NCI-H345 treated with DMSO at 0.1 percent for 48 hours (cell line): ENCODE measurements at regions not wholly inside any gene's neighbourhood (a gene's known extent, or its start where the extent isn't known, plus 50 kb on each side); places are given as distances from the start of the nearest gene placed in this dataset.
A peak's percentile ranks its signal among the peaks of the same experiment; 100 is the strongest.

ENCODE experiments used
- DNase-seq: peaks from one replicate; lab custom pipeline; 2025; ENCODE audit not compliant: unreplicated experiment; lab: John Stamatoyannopoulos, UW

DNA sequence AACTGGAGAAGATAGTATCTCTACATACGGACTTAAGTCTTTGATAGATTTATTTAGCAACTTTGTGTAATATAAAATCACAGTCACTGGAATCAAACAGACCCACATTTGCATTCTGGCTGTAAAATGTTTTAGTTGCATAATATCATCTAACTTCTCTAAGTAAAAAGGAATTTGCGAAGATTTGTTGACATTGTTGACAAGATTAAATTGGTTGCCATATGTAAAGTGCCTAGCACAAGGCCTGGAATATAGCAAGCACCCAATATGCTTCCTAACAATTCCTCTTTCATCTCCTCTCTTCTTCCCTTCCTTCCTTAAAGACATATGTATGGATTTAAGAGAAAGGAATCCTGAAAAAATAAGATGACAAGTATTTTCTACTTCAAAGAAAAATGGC, 295.4 kb upstream of the PPFIA2 start:
- no peak for DNase-seq

DNA sequence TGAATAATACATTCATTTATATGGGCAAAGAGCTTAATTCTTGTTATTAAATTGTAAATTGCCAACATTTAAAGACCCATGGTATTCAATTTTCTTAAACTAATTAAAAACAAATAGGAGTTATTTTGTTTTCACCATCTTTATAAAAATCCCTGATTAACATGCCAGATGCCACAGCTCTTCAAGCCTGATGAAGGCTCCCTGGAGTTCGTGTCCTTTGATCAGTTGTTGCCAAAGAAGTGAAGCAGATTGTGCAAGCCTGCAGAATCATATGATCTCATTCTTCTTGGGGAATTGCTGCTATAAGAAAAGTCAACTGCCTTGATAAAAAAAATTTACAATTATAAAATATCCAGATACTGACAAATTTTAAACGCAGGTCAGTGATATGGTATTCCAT, 288.3 kb upstream of the PPFIA2 start:
- no peak for DNase-seq

DNA sequence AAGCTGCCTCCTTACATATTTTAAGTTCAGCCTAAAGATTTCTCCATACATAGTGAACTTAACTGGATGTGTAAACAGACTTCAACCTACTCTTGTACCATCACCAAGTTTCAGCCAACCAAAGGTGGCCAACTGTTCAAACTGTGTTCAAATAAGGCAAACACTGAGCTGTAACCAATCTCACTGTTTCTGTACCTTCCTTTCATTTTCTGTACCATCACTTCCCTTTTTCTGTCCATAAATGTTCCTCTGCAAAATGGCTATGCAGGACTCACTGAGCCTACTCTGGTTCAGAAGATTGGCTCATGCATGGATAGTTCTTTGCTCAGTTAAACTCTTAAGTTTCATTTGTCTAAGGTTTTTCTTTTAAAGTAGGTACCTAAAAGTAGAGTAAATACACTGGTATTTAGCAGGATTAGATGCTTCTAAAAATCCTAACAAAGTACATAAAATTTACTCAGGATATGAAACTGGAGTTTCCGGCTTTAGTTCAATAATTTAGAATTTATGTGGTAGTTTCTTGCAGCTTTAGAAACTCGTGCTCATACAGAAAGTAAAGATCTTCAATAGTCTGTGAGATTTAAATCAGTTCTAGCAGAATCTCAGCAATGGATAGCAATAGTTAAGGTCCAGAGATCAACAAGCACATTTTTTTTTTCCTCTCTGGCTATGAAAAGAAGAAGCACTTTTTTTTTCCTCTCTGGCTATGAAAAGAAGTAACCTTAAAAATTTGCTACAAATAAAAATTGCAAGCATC, 282.0 kb upstream of the PPFIA2 start:
- DNase-seq = no peak

DNA sequence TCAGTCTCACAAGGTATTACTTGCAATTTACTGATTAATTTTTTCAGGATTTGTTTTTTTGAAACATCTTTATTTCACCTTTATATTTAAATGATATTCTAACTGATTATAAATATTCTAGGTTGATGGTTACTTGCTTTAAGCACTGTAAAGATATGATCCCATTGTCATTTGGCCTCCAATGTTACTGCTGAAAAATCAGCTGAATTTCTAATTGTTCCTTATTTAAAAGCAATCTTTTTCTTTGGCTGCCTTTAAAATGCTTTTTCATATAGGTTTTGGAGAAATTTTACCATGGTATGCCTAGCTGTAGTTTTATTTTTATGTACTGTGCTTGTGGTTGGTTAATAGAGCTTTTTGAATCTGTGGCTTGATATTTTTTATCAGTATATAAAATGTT, 275.6 kb upstream of the PPFIA2 start:
- DNase-seq = no peak

DNA sequence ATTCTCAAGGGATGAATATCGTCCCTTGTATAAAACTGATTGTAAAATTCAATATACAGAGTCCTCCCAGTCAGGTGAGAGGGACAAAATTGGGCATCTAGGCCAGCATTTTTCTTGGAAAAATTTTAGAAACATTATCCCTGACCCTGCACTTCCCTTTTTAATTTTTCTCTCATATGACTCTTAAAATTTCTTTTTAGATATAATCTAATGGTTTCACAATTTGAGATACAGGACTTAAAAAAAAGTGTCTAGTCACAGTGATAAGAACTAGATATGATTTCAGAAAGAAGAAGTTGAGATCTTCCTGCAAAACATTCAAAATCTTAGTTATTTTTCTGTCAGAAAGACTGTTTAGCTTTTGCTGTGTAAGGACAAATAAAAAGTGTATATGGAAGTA, 270.8 kb upstream of the PPFIA2 start:
- DNase-seq = no peak

DNA sequence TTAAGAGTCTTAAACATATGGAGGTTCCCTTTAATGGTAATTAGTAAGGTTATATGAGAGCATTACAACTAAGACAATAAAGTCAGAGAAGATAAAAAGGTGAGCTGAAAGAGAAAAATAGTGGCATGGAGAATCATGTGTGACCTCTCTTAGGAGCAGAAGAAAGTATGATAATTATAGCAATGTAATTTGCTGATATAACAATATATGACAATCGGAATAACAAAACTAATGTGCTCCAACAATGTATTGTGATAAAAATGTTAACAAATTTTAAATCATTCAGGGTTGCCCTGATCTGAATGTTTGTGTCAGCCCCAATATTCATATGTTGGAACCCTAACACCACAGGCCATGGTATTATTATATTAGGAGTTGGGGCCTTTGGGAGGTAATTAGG, 269.6 kb upstream of the PPFIA2 start:
- DNase-seq = no peak

DNA sequence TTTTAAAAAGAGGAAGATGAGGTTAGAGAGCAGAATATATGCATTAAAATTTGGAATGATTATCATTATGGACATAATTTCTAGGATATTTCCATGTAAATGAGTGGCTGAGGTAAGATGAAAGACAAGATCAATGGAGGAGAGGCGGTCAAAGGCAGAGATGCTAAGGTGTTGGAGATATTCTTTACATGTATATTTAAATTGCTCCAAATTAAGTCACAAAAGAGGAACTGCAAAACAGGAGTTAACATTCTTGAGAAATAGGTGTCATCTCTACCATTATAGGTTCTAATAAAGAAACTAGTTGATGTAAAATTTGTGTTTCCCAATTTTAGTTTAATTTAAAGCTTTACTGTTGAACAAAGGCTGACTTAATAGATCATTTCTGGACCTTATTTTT, 268.5 kb upstream of the PPFIA2 start:
- DNase-seq = no peak

DNA sequence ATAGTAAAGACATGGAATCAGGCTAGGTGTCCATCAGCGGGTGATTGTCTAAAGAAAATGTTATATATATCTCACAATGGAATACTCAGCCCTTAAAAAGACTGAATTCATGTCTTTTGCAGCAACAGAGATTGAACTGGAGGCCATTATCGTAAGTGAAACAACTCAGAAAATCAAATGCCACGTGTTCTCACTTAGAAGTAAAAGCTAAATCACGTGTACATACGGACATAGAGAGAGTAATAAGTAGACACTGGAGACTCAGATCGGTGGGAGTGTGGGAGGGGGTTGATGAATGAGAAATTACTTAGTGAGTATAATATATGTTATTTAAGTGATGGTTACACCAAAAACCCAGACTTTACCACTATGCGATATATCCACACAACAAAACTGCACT, 266.3 kb upstream of the PPFIA2 start:
- no peak for DNase-seq

DNA sequence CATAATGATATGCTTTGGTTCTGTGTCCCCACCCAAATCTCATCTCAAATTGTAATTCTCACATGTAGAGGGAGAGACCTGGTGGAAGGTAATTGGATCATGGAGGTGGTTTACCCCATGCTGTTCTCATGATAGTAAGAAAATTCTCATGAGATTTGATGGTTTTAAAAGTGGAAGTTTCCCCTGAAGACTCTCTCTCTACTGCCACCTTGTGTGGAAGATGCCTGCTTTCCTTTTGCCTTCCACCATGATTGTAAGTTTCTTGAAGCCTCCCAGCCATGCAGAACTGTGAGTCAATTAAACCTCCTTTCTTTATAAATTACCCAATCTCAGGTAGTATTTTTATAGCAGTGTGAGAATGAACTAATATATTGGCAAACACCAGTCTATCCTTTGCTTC, 260.4 kb upstream of the PPFIA2 start:
- DNase-seq = no peak

DNA sequence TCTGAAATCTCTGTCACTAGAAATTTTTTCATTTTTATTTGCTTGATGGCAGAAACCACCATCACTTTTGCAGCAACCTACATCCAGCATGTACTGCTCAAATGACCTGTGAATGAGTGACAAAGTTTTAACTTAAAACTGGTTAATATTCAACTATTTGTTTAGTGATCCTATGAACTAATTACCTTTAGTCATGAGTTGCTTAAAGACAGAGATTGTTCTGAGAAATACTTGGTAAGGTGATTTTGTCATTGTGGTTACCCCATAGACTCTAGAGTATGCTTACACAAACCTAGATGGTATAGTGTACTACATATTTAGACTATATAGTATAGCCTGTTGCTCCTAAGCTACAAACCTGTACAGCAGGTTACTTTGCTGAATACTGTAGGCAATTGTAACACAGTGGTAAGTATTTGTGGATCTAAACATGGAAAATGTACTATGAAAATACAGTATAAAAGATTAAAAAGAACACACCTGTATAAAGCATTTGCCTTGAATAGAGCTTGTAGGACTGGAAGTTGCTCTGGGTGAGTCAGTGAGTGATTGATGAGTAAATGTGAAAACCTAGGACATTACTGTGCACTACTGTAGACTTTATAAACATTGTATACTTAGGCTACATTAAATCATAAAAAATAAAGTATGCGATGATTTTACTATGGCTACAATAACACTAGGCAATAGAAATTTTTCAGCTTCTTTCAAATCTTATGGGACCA, 256.6 kb upstream of the PPFIA2 start:
- no peak for DNase-seq

DNA sequence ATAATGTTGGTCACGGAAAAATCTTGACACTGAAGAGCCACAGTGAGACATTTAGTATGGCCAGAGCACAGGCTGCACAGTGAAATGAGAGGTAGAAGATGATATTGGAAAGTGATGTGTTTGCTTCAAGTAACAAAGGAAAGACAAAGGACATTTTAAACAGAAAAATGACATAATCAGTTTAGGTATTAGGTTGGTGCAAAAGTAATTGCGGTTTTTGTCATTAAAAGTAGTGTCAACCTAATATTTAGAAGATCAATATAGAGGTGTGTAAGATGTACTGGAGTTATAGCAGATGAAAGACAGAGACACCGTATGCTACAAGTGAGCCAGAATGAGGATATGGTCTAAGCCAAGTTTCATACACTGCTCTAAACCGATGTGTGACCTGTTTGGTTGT, 253.0 kb upstream of the PPFIA2 start:
- DNase-seq = no peak

DNA sequence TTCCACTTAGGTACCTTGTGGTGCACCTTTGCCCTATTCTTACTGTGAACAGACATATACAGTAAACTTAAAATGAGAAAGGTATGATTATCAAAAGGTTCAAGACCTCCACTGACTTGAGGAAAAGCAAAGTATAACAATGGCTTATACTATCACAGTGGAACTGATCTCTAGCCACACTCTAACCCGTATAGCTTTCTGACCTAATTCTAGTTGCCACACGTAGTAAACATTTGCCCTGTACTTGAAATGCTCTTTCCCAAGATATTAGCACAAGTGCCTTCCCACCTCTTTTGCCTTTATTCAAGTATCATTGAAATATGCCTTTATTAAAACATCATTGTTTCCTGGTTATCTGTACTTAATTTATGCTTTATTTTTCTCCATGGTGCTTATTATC, 250.4 kb upstream of the PPFIA2 start:
- no peak for DNase-seq

DNA sequence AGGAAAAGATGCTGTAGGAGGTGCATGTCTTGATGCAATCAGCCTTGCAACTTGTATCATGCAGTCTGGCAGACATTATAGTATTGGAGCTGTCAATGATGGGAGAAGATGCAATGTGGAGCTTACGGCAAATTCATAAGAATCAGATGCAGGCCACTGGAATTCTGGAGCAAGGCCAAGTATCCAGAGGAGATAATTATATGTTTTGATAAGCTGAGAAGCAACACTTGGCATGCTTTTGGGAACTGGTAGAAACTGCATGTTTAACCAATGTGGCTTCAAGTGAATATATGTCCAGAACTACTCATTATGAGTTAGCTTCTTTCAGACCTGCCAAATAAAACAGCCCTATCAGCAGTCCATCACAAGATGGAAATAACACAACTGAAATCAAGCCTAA, 249.1 kb upstream of the PPFIA2 start:
- DNase-seq = peak; percentile 35

DNA sequence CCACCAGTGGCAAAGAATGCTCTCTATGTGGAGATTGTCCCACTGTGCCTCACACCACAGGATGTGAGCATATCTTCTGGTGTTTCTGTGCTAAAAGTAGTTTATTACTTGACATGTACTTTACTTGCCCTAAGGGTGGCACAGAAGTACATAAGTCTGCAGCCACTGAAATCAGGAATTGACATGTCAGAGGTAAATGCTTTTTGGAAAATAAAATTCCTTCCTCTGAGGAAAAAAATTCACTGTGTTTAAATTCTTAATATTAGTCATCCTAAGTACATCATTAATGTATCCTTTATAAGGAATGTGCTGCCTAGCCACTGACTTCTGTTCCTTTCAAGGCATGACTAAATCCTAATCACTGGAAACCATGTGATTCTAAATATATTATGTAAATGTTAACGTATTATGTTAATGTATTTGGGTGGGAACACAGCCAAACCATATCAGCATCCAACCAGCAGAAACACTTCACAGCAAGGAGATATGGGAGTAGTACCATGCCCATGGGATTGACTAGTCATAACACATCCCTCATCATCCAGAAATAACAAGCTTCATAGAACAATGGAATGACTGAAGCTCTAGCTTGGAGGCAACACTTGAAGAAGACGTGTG, 239.7 kb upstream of the PPFIA2 start:
- no peak for DNase-seq

DNA sequence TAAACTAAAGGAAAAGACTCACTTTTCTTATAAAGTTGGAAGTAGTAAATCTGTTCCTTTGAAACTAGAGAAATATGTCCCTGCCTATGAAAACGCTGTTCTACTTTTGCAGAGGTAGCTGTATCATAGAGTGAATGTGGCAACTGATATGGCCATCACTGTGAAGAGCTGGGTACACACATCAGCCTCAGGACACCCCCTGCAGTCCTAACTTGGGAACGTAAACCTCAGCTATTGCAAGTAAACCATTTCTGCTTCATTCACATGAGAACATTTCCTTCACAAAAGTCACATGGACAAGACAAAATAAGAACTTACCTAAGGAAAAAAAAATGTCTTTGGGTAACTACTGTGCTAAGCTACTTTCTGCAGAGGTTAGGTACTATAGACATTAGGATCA, 233.3 kb upstream of the PPFIA2 start:
- no peak for DNase-seq

DNA sequence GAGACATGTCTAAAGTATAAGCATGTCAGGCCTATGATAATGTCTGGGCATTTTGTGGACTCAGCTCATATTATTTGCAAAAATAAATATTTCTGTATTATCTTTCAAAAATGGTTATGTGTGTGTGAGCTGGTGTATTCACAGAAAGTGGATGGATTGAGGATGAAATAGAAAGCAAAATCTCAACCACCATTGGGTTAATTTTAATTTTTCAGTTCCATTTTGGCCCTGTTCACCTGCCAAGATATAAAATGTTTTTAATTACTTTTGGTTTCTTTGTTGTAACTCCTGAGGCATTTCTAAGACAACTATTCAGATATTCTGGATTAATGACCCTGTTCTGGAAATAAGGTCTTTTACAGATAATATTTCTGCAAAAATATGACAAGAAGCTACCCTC, 232.7 kb upstream of the PPFIA2 start:
- no peak for DNase-seq

DNA sequence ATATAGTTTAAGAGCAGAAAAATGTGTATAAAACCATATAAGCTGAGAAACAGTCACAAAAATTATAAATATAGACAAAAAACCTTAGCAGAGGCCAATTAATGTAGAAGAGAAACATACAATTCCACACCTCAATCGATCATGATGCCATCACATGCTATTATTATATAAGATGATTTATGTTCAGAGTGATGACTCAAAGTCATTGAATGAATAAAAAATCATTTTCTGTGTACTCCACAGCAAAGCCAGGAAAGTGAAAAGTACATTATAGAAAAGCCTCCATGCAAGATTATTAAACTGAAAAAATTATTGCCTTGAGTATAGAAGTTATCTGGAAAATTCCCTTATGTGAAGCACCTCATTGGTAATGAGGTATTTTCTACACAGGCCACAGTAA, 229.2 kb upstream of the PPFIA2 start:
- DNase-seq = no peak

DNA sequence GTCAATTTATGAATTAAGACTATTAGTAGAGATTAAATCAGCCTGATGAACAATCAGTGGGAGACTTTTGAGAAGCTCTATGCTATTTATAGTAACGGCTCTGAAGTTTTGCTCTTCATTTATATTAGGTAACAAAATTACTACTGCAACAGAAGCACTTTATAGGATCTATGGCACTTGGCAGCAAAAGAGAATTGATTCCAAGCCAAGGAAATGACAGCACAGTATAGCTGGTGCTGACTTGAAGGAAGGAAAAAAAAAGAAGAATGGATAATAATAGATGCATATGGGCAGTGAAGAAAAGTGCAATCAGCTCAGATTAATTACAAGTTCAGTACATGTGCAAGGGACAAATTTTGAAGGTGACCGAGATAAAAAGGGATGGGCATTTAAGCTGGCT, 228.2 kb upstream of the PPFIA2 start:
- DNase-seq = no peak

DNA sequence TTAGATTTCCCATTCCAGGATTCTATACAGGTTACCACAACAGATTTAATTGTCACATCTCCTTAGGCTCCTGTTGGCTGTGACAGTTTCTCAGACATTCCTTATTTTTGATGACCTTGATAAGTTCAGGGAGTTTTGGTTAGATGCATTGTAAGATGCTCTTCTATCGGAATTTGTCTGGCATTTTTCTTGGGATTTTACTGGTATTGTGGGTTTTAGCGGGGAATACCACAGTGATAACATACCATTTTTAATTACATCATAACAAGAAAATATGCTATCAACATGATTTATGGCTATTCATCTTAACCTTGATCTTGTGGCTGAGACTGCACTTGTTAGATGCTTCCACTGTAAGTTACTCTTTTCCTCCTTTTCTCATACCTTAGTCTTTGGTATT, 217.5 kb upstream of the PPFIA2 start:
- no peak for DNase-seq

DNA sequence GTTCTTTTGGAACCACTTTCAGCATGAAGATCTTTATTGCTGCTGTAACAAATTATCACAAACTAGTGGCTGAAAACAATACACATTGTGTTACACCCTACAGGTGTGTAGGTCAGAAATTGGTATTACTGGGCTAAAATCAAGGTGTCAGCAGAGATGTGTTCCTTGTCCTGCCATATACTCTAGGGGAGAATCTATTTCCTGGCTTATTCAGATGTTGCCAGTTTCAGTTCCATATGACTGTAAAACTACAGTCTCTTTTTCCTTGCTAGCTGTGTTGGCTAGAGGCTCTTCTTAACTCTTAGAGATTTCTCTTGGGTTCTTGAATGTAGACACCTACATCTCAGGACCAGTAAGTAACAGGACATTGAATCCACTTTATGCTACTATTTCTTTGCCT, 215.6 kb upstream of the PPFIA2 start:
- no peak for DNase-seq

DNA sequence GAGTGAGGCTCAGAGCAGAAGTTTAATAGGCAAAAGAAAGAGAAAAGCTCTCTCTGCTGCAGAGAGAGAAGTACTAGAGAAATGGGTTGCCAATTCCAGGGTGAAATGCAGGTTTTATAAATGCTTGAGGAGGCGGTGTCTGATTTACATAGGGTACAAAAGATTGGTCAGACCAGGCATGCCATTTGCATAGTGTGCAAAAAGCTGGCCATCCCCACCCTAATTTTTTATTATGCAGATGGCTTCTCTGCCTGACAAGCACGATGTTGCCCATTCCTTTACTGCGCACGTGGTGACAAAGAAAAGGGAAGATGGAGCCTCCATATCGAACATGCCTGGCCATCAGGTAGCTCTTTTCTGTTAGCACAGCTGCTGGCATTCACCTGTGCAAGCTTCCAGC, 209.3 kb upstream of the PPFIA2 start:
- DNase-seq = no peak

DNA sequence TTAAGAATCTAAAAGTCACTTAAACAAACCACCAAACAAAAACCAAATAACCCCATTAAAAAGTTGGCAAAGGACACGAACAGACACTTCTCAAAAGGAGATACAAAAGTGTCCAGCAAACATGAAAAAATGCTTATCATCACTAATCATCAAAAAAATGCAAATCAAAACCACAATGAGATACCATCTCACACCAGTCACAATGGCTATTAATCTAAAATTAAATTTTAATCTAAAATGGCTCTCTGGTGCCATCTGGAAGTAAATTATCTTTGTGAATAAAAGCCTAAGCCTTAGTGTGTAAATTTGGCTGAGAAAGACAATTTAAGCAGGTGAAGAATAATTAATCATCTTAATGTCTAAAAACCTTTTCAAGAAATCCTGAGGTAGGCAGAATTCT, 204.5 kb upstream of the PPFIA2 start:
- DNase-seq = no peak
